Lung (tissue), 11 donors: ENCODE measurements at regions not wholly inside any gene's neighbourhood (a gene's known extent, or its start where the extent isn't known, plus 50 kb on each side); places are given as distances from the start of the nearest gene placed in this dataset.
"Not testable (repeated sequence)": the region's sequence is repeated elsewhere in the genome, so short reads cannot be mapped to it uniquely, and the experiment has no call there.

ENCODE experiments used
- ATAC-seq: fragments of 200-7000 bp; cut with Tn5 transposase; one replicate; pipeline ENCODE4 v1.9.1; 2020; ENCODE audit warnings: moderate number of reproducible peaks; ENCODE audit not compliant: insufficient read depth, low FRiP score
- DNase-seq, 3 donors: peaks; one replicate each; pipeline ENCODE4 v3.0.0-alpha.2; 2013 to 2017
- H3K27ac ChIP-seq, 2 donors: one replicate each; pipeline ENCODE4 v1.5.1; 2013; ENCODE audit warnings: mild to moderate bottlenecking in 2 of 2, moderate library complexity in 2 of 2, control low read depth in 1 of 2, inconsistent platforms in 1 of 2, low read depth in 1 of 2, low read length in 1 of 2
- H3K27me3 ChIP-seq, 3 donors: one replicate each; pipeline ENCODE4 v1.5.1; 2013; ENCODE audit warnings: low read length in 2 of 3; ENCODE audit not compliant: control insufficient read depth in 3 of 3, insufficient read depth in 3 of 3
- H3K36me3 ChIP-seq, 4 donors: one replicate each; pipeline ENCODE4 v1.5.1; 2013; ENCODE audit warnings: low read length in 4 of 4, mild to moderate bottlenecking in 1 of 4, moderate library complexity in 1 of 4; ENCODE audit not compliant: control insufficient read depth in 4 of 4, insufficient read depth in 4 of 4
- H3K4me1 ChIP-seq, 5 donors: one replicate each; pipeline ENCODE4 v1.5.1; 2013; ENCODE audit warnings: low read length in 5 of 5, mild to moderate bottlenecking in 2 of 5, moderate library complexity in 1 of 5; ENCODE audit not compliant: control insufficient read depth in 5 of 5, insufficient read depth in 5 of 5
- H3K4me3 ChIP-seq: one replicate; pipeline ENCODE4 v1.5.1; 2013; ENCODE audit warnings: mild to moderate bottlenecking, control low read depth, moderate library complexity
- H3K9ac ChIP-seq, 2 donors: one replicate each; pipeline ENCODE4 v1.5.1; 2013; ENCODE audit warnings: low read length in 2 of 2, control low read depth in 1 of 2; ENCODE audit not compliant: insufficient read depth in 1 of 2
- H3K9me3 ChIP-seq, 4 donors: one replicate each; pipeline ENCODE4 v1.5.1; 2013; ENCODE audit warnings: low read length in 3 of 4, mild to moderate bottlenecking in 1 of 4, moderate library complexity in 1 of 4; ENCODE audit not compliant: control insufficient read depth in 4 of 4, insufficient read depth in 3 of 4
- WGBS, 2 donors: extraction: QIAGEN DNeasy Blood & Tissue Kit; methylation state at CpG; one replicate each; pipeline ENCODE4 v1.1.7; 2013; 5-methylcytosine and 5-hydroxymethylcytosine counted together
- TF ChIP-seq, protein P1 (sequence below): IDR thresholded peaks from 2 replicates; pipeline ENCODE4 v1.5.1; 2012; ENCODE audit warnings: mild to moderate bottlenecking; ENCODE audit errors: control extremely low read depth, extremely low read depth
- donor health status: control.
- donor health status: control.
- donor health status: Bipolar disorder and iron deficiency.
- donor health status: healthy.
- donor health status: DM: yes; HTN: yes; CAD: no.

DNA sequence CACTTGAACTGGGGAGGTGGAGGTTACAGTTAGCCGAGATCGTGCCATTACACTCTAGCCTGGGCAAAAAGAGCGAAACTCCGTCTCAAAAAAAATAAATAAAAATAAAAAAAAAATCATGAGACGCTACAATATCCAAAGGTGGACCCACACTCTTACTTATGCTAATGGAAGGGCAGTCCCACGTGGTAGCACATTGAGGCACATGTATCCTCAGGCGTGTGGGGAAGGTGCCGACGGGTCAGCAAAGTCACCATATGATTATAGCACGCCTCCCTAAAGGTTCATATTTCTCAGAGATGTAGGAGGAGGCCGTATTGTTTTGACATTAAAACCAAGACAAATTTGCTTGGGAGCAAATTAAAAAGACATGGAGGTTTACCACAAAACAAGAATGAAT, 201.6 kb downstream of the LRRC70 start:
- WGBS, 2 donors: 94 to 97% methylated on average over 11 of the region's 11 CpGs

DNA sequence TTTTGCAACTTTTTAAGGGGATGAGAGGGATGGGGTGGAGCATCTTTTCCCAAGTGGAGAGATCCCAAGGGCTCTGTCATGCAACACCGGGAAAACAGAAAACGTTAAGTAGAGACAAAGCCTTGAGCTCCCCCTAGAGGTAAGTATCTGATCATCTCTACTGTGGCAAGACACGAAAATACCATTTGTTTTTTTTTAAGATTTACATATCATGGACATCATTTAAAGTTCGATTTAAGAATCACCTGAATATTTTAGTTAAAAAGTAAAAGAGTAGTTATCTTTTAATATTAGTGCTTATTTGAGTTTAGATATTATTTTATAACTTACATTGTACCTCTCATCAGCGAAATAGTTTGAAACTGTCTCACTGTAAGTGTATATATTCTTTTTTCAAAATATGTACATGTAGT, 200.4 kb downstream of the LRRC70 start:
- DNase-seq: peak in 2 of 3 donors; percentile 70 to 76
- no peak overlapping the region for H3K4me3 ChIP-seq
- no peak overlapping the region for H3K9ac ChIP-seq
- TF ChIP-seq, protein P1, sequence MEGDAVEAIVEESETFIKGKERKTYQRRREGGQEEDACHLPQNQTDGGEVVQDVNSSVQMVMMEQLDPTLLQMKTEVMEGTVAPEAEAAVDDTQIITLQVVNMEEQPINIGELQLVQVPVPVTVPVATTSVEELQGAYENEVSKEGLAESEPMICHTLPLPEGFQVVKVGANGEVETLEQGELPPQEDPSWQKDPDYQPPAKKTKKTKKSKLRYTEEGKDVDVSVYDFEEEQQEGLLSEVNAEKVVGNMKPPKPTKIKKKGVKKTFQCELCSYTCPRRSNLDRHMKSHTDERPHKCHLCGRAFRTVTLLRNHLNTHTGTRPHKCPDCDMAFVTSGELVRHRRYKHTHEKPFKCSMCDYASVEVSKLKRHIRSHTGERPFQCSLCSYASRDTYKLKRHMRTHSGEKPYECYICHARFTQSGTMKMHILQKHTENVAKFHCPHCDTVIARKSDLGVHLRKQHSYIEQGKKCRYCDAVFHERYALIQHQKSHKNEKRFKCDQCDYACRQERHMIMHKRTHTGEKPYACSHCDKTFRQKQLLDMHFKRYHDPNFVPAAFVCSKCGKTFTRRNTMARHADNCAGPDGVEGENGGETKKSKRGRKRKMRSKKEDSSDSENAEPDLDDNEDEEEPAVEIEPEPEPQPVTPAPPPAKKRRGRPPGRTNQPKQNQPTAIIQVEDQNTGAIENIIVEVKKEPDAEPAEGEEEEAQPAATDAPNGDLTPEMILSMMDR: peak; percentile 57
- peaks cover 0 to 7% (median 0%) of the 10 kb centered on the region in 5 donors for H3K4me1 ChIP-seq
- H3K27ac ChIP-seq: no peak overlapping the region
- no peaks in the 10 kb centered on the region for H3K27me3 ChIP-seq
- peak; percentile 64 for ATAC-seq
- 21 to 22% methylated on average over 5 of the region's 5 CpGs for WGBS, 2 donors
- H3K36me3 ChIP-seq: no peaks in the 10 kb centered on the region
- H3K9me3 ChIP-seq: no peaks in the 10 kb centered on the region

More for the DNA sequence above, 201.6 kb downstream of the LRRC70 start:
- no peaks in the 10 kb centered on the region for H3K36me3 ChIP-seq
- DNase-seq (no peak), ATAC-seq (no peak)
- no peak overlapping the region for H3K27ac ChIP-seq
- TF ChIP-seq, protein P1: no peak
- H3K9me3 ChIP-seq: no peaks in the 10 kb centered on the region
- no peak overlapping the region for H3K4me3 ChIP-seq
- no peak overlapping the region for H3K9ac ChIP-seq
- no peaks in the 10 kb centered on the region for H3K4me1 ChIP-seq
- no peaks in the 10 kb centered on the region for H3K27me3 ChIP-seq

DNA sequence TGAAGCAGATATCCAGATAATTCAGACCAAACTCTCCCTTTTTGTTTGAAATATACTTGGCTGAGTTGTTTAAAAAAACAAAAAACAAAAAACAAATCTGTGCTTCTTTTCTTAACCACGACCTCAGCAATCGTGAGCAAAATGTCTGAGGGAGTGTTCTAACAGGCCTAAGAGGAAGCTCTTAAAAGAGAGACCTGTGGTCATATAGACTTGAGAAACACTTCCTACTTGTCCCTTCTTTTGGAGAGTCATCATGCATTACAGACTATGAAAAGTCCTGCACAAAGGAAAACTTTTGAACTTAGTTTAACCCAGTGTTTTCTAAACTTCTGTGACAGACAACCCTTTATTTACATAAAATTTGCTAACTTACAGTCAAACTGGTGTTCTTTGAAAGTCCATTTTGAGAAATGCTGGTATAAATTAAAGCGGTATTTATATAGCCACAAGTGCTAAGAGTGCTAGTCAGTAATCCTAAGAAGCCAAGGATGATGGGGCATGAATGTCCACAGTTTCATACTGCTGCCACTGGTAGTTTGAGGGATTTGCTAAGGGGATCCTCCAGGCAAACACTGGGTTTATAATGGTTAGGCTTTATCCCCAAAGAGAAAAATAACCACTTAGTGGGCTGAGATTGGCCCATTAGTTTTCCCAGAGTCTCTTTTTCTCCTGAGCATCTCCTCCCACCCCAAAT, 199.8 kb downstream of the LRRC70 start:
- no peak overlapping the region for H3K4me3 ChIP-seq
- H3K27ac ChIP-seq: no peak overlapping the region
- peak; percentile 39 for ATAC-seq
- WGBS, 2 donors: 41 to 48% methylated on average over 3 of the region's 3 CpGs
- no peaks in the 10 kb centered on the region for H3K27me3 ChIP-seq
- no peaks in the 10 kb centered on the region for H3K9me3 ChIP-seq
- no peak for DNase-seq
- H3K36me3 ChIP-seq: no peaks in the 10 kb centered on the region
- H3K9ac ChIP-seq: no peak overlapping the region
- TF ChIP-seq, protein P1: no peak
- peaks cover 0 to 7% (median 0%) of the 10 kb centered on the region in 5 donors for H3K4me1 ChIP-seq

DNA sequence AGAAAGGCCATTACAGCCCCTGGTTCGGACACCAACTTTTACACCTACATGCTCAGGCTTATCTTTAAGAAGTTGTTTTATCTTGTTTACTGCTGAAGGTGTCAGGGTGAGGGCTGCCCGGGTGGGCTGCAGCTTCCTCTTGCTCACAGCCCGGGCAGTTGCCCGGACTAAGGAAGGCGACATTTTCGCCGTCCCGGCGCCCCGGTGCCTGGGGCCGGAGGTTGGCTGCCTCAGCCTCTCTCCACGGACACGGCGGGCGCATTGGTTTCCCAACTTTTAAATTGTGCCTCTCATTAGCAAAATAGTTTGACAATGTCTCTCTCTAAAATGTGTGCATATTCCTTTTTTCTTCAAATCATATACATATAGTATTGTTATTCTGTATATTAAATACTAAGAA, 198.5 kb downstream of the LRRC70 start:
- not testable (repeated sequence) for DNase-seq, H3K9me3 ChIP-seq, H3K27ac ChIP-seq, H3K4me1 ChIP-seq, H3K9ac ChIP-seq, H3K4me3 ChIP-seq, ATAC-seq, H3K27me3 ChIP-seq, H3K36me3 ChIP-seq
- 90 to 91% methylated on average over 15 of the region's 15 CpGs for WGBS, 2 donors

DNA sequence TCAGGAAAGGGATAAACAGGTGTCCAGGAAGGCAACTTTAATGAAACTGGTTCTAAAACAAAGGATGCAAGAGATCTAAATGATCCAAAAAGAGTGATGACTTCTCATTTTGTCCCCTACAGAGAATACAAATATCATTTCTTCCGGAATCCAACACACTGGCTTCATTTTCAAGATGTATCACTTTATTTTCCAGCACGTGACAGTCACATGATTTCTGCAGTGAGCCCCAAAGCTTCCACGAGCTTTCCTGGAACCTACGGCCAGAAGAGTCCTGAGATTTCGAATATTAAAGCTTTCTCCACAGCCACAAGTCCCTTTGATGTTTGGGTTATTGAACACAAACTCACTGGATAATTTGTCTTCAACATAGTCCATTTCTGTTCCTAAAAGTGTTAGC, 198.0 kb downstream of the LRRC70 start:
- 89 to 95% methylated on average over 5 of the region's 5 CpGs for WGBS, 2 donors
- not testable (repeated sequence) for H3K36me3 ChIP-seq, DNase-seq, H3K4me3 ChIP-seq, H3K27ac ChIP-seq, H3K27me3 ChIP-seq, H3K9ac ChIP-seq, H3K9me3 ChIP-seq, H3K4me1 ChIP-seq, ATAC-seq
